Heart right ventricle (tissue), 16 donors: ENCODE measurements at regions not wholly inside any gene's neighbourhood (a gene's known extent, or its start where the extent isn't known, plus 50 kb on each side); places are given as distances from the start of the nearest gene placed in this dataset.

Source experiments
- ATAC-seq, 8 donors: fragments of 200-7000 bp; cut with Tn5 transposase; one replicate each; pipeline ENCODE4 v1.9.1; 2020; ENCODE audit warnings: mild to moderate bottlenecking in 8 of 8, moderate library complexity in 8 of 8, moderate number of reproducible peaks in 1 of 8
- DNase-seq, 2 donors: peaks; one replicate each; pipeline ENCODE4 v3.0.0-alpha.2; 2020
- H3K27ac ChIP-seq, 10 donors: fragments of 200-600 bp; sonication (generic) in 2 of 10; one replicate each; pipeline versions ENCODE4 v1.5.0 to v1.8.0; 2020 to 2022; ENCODE audit warnings: mild to moderate bottlenecking in 3 of 10
- H3K27me3 ChIP-seq, 7 donors: fragments of 200-600 bp; one replicate each; pipeline ENCODE4 v1.8.0; 2021 to 2022; ENCODE audit warnings: mild to moderate bottlenecking in 2 of 7
- H3K36me3 ChIP-seq, 9 donors: fragments of 200-600 bp; sonication (generic) in 1 of 9; one replicate each; pipeline versions ENCODE4 v1.5.0 to v1.8.0; 2020 to 2022; ENCODE audit warnings: mild to moderate bottlenecking in 2 of 9
- H3K4me1 ChIP-seq, 9 donors: fragments of 200-600 bp; sonication (generic) in 1 of 9; one replicate each; pipeline versions ENCODE4 v1.5.0 to v1.8.0; 2020 to 2022; ENCODE audit warnings: mild to moderate bottlenecking in 4 of 9
- H3K4me3 ChIP-seq, 10 donors: fragments of 200-600 bp; sonication (generic) in 2 of 10; one replicate each; pipeline versions ENCODE4 v1.5.0 to v1.8.0; 2020 to 2022; ENCODE audit warnings: mild to moderate bottlenecking in 7 of 10, moderate library complexity in 2 of 10
- H3K9me3 ChIP-seq, 11 donors: fragments of 200-600 bp in 10 of 11; sonication (generic) in 2 of 11; one replicate each; pipeline versions ENCODE4 v1.5.0 to v1.8.0; 2013 to 2022; ENCODE audit warnings: mild to moderate bottlenecking in 2 of 11, control low read depth in 1 of 11, moderate library complexity in 1 of 11
- CTCF ChIP-seq, 9 donors: fragments of 200-600 bp; sonication (generic) in 2 of 9; IDR thresholded peaks; one replicate each; pipeline versions ENCODE4 v1.5.0 to v1.8.0; 2021 to 2022; ENCODE audit warnings: antibody characterized with exemption in 9 of 9, mild to moderate bottlenecking in 5 of 9, moderate library complexity in 1 of 9
- WGBS, 2 donors: extraction: QIAGEN DNeasy Blood & Tissue Kit; methylation state at CpG; one replicate each; pipeline ENCODE4 v1.1.7; 2013; ENCODE audit warnings: inconsistent platforms in 1 of 2; 5-methylcytosine and 5-hydroxymethylcytosine counted together
- intact Hi-C, 10 donors: fragments of 100-400 bp; cut with DNase I; formaldehyde crosslinking; loops; one replicate each; pipeline versions ENCODE4 v1.11.1 to v1.14.2; 2022
- donor health status: Arrhythmogenic right ventricular cardiomyopathy.
- donor health status: ischemic (EF 13 %, LVEDD 7.1; RV severe dilation, severe dysfunction).
- donor health status: healthy with polysubstance abuse.
- donor health status: DM: no; HTN: yes; CAD: no.
- donor health status: DM: no; HTN: no; CAD: no.
- donor health status: ischemic (EF 25% LVEDD 6.9; RV normal size, moderate dysfunction).
- donor health status: ischemic (EF 25% LVEDD 5.7; RV mildly dilated, moderate dysfunction).
- donor health status: healthy.
- donor health status: DM: yes; HTN: yes; CAD: no.
- donor health status: Ischemic cardiomyopathy.
- donor health status: ischemic (EF 35%, LVEDD 5.7; RV mildly dilated, moderate dysfunction).
- donor health status: nonischemic (EF 11% LVEDD 7.7; RV severe dilation, severe dysfunction).
- donor health status: DM: yes; HTN: yes; CAD: no.
- donor health status: PGD.
- donor health status: ischemic (EF 29% LVEDD 5.4; RV normal size, mild dysfunction).
- donor health status: nonischemic (EF 23%, LVEDD 6.1; RV moderate dilation, normal function).

DNA sequence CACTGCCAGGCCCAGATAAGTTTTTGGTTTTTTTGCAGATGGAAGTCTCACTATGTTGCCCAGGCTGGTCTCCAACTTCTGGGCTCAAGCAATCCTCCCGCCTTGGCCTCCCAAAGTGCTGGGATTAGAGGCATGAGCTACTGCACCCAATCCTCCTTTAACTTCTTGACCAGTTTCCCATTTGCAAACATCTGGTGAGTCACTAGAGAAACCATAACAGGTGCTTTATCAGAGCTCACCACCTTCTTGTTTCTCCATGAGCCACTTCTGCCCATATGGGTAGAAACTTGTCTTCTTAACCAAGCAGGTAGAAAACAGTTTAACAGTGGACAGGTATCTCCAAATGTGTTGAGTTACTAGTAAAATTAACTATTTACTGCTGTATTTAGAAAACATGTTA is 128.4 kb upstream of the AP1S2 start:
- ATAC-seq (no peak), DNase-seq (no peak)
- Histone ChIP-seq H3K27ac (no peak overlapping the region), H3K4me1 (peaks cover 0 to 3% (median 0%) of the 10 kb centered on the region in 9 donors), H3K4me3 (no peak overlapping the region), H3K27me3 (peaks cover 0 to 64% (median 0%) of the 10 kb centered on the region in 7 donors), H3K36me3 (no peaks in the 10 kb centered on the region), H3K9me3 (no peaks in the 10 kb centered on the region)
- WGBS, 2 donors = 89 to 100% methylated on average over 1 of the region's 1 CpG
- intact Hi-C loops = no loop called here
- TF ChIP-seq CTCF (IDR thresholded peaks at IDR 0.05) = no peak

DNA sequence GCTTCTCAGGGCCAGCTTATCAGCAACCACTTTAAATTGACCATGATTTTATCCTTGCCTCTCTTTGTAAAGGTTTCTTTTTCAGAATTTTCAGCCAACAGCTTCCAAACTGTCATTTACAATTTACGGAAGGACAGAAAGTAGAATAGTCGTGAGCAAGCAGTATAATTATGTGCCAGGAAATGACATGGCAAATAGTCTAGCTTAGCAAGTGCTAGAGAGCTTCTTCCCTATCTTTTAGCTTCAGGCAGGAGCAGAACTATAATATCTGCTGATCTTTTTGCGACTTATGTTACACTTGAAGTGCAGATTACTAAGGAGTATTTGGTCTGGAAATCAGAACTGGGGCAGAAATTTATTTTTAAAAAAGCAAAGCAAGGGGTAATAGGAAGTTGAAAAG is 123.0 kb upstream of the AP1S2 start:
- Histone ChIP-seq H3K9me3 (no peaks in the 10 kb centered on the region), H3K36me3 (no peaks in the 10 kb centered on the region), H3K27me3 (peaks cover 0 to 67% (median 0%) of the 10 kb centered on the region in 7 donors), H3K4me1 (peaks cover 0 to 20% (median 0%) of the 10 kb centered on the region in 9 donors), H3K4me3 (no peak overlapping the region), H3K27ac (peak overlapping the region in 1 of 10 donors; percentile 72)
- intact Hi-C loops = loop anchor here in 2 of 10 donors (10.0 kb wide), 2 partner anchors 213 to 293 kb away; no protein-coding TSS in a partner anchor
- no peak for ATAC-seq
- DNase-seq = no peak
- TF ChIP-seq CTCF (IDR thresholded peaks at IDR 0.05) = no peak
- WGBS, 2 donors = 42 to 51% methylated on average over 3 of the region's 3 CpGs

DNA sequence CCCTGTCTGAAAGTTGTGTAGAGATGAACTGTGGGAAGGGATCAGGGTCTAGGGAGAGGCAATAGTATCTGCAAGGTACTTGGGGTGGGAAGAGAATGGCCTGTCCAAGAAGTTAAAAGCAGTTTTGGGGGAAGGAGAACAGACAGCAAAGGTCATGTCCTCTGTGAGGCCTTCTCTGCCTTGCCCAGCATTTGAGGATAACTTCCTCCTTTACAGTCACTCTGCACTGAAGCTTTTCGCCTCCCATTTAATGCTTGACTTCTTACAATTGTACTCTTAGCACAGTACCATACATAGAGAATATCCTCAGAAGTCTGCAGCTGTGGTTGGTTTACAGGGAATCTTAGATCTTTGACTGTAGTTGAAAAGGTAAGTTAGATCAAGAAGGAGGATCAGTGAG is 121.8 kb upstream of the AP1S2 start:
- Histone ChIP-seq H3K9me3 (no peaks in the 10 kb centered on the region), H3K27me3 (peaks cover 0 to 58% (median 0%) of the 10 kb centered on the region in 7 donors), H3K4me3 (no peak overlapping the region), H3K36me3 (no peaks in the 10 kb centered on the region), H3K27ac (peak overlapping the region in 1 of 10 donors; percentile 72), H3K4me1 (peaks cover 0 to 20% (median 0%) of the 10 kb centered on the region in 9 donors)
- 86 to 100% methylated on average over 1 of the region's 1 CpG for WGBS, 2 donors
- no peak for ATAC-seq
- no peak for TF ChIP-seq CTCF (IDR thresholded peaks at IDR 0.05)
- intact Hi-C loops = loop anchor here in 2 of 10 donors (10.0 kb wide), 2 partner anchors 212 to 292 kb away; no protein-coding TSS in a partner anchor
- no peak for DNase-seq

DNA sequence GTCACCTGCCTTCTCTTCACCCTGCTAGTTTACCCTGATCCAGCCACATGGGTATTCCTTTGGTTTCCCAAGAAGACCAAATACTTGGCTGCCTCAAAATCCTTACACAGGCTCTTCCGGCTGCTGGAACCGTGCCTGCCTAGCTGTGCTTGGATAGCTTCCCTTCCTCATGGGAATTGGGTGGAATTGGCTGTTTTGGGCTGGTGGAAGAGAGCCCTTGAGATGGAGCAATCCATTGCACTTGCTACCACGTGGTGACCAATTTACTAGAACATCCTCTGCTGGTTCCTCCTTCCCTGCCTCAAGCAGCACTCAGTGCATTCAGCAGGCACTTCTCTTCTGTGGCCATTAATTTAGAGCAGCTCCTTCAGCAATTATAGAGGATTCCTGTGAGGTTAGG is 119.3 kb upstream of the AP1S2 start:
- H3K4me3 ChIP-seq = no peak overlapping the region
- H3K27ac ChIP-seq = no peak overlapping the region
- TF ChIP-seq CTCF (IDR thresholded peaks at IDR 0.05) = no peak
- 45 to 47% methylated on average over 3 of the region's 3 CpGs for WGBS, 2 donors
- ATAC-seq (peak in 7 of 8 donors; percentile 30 to 76 (median 49)), DNase-seq (peak; percentile 22 to 34)
- H3K27me3 ChIP-seq = peaks cover 0 to 50% (median 0%) of the 10 kb centered on the region in 7 donors
- intact Hi-C loops = loop anchor here in 4 of 10 donors (2.0 to 10.0 kb wide), 4 partner anchors 122 to 289 kb away; partner anchors contain the start of gene AP1S2 (in 1 of the 4)
- H3K36me3 ChIP-seq = no peaks in the 10 kb centered on the region
- H3K9me3 ChIP-seq = no peaks in the 10 kb centered on the region
- peaks cover 0 to 20% (median 0%) of the 10 kb centered on the region in 9 donors for H3K4me1 ChIP-seq
